ENCODE measurements at regions not wholly inside any gene's neighbourhood (a gene's known extent, or its start where the extent isn't known, plus 50 kb on each side); places are given as distances from the start of the nearest gene placed in this dataset.

DNA sequence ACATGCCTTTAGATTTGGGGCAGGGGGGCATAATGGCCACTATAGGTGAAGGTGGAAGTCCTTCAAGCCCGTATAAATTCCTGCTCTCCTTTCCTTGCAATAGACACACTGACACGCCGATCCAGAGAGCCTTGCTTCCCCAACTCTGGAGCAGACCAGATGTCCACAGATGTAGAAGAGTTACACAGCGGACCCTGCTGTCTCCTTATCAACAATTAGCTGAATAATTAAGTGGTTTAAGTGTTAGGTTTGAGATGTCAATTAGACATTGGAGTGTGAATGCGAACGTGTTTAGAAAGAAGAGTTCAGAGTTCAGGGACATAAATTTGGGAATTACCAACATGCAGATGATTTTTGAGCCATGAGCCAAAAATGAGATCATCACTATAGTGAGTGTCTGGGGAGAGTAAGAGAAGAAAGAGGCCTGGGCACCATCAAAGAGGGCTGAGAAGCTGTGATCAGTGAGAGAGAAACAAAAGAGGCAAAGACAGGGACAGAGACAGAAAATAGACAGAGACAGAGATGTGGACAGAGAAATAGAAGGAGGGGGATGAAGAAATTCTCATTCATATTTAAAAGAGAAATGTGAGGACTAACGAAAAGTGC, 734.4 kb upstream of the ADAMTS16 start (continued):
- TF ChIP-seq, protein P1, sequence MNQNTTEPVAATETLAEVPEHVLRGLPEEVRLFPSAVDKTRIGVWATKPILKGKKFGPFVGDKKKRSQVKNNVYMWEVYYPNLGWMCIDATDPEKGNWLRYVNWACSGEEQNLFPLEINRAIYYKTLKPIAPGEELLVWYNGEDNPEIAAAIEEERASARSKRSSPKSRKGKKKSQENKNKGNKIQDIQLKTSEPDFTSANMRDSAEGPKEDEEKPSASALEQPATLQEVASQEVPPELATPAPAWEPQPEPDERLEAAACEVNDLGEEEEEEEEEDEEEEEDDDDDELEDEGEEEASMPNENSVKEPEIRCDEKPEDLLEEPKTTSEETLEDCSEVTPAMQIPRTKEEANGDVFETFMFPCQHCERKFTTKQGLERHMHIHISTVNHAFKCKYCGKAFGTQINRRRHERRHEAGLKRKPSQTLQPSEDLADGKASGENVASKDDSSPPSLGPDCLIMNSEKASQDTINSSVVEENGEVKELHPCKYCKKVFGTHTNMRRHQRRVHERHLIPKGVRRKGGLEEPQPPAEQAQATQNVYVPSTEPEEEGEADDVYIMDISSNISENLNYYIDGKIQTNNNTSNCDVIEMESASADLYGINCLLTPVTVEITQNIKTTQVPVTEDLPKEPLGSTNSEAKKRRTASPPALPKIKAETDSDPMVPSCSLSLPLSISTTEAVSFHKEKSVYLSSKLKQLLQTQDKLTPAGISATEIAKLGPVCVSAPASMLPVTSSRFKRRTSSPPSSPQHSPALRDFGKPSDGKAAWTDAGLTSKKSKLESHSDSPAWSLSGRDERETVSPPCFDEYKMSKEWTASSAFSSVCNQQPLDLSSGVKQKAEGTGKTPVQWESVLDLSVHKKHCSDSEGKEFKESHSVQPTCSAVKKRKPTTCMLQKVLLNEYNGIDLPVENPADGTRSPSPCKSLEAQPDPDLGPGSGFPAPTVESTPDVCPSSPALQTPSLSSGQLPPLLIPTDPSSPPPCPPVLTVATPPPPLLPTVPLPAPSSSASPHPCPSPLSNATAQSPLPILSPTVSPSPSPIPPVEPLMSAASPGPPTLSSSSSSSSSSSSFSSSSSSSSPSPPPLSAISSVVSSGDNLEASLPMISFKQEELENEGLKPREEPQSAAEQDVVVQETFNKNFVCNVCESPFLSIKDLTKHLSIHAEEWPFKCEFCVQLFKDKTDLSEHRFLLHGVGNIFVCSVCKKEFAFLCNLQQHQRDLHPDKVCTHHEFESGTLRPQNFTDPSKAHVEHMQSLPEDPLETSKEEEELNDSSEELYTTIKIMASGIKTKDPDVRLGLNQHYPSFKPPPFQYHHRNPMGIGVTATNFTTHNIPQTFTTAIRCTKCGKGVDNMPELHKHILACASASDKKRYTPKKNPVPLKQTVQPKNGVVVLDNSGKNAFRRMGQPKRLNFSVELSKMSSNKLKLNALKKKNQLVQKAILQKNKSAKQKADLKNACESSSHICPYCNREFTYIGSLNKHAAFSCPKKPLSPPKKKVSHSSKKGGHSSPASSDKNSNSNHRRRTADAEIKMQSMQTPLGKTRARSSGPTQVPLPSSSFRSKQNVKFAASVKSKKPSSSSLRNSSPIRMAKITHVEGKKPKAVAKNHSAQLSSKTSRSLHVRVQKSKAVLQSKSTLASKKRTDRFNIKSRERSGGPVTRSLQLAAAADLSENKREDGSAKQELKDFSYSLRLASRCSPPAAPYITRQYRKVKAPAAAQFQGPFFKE (tag by site-specific recombination; IDR thresholded peaks at IDR 0.05; ENCODE audit: borderline replicate concordance), result no peak
- TF ChIP-seq ZEB2 (tag by site-specific recombination; IDR thresholded peaks at IDR 0.05) (no peak), FEZF1 (tag by site-specific recombination; IDR thresholded peaks at IDR 0.05) (no peak)
- TF ChIP-seq, protein P2, sequence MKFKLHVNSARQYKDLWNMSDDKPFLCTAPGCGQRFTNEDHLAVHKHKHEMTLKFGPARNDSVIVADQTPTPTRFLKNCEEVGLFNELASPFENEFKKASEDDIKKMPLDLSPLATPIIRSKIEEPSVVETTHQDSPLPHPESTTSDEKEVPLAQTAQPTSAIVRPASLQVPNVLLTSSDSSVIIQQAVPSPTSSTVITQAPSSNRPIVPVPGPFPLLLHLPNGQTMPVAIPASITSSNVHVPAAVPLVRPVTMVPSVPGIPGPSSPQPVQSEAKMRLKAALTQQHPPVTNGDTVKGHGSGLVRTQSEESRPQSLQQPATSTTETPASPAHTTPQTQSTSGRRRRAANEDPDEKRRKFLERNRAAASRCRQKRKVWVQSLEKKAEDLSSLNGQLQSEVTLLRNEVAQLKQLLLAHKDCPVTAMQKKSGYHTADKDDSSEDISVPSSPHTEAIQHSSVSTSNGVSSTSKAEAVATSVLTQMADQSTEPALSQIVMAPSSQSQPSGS (tag by site-specific recombination; IDR thresholded peaks at IDR 0.05; ENCODE audit: low read depth), result no peak

DNA sequence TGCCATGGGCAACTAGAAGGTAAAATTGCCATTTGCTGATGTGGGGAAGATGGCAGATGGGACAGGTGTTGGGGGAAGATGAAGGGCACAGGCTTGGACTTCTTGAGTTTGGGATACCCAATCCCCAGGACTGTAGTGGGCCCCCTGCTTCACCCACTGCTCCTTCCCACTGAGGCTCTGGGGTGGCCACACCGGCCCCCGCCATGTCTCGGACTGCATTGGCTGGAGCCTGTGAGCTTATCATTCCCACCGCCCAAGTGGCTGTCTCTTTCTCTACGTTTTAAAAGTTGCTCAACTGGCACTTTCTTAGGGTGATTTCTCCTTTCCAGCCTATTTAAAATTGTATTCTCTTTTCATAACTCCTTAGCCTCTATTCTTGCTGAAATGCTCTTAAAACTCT, 730.0 kb upstream of the ADAMTS16 start:
- Histone ChIP-seq H3K9me3 (ENCODE audit: control insufficient read depth, insufficient read depth, low read depth, low read length) (no peaks in the 10 kb centered on the region), H3K36me3 (ENCODE audit: control insufficient read depth in 2 of 2, insufficient read depth in 1 of 2, low read length in 2 of 2) (no peaks in the 10 kb centered on the region), H3K27ac (ENCODE audit: extremely low read depth, low read depth, low read length) (no peak overlapping the region), H3K4me3 (ENCODE audit: low read depth, low read length) (no peak overlapping the region), H3K4me1 (ENCODE audit: control insufficient read depth, insufficient read depth, low read length) (no peaks in the 10 kb centered on the region)
- ChIA-PET POLR2A (no interaction called here), CTCF (no interaction called here)
- TF ChIP-seq ZNF114 (tag by site-specific recombination; IDR thresholded peaks at IDR 0.05) (no peak), ZNF24 (tag by site-specific recombination; IDR thresholded peaks at IDR 0.05) (no peak), ZNF660 (tag by site-specific recombination; IDR thresholded peaks at IDR 0.05) (no peak), ZNF19 (tag by site-specific recombination; IDR thresholded peaks at IDR 0.05; ENCODE audit: low read depth) (no peak), KLF8 (tag by site-specific recombination; IDR thresholded peaks at IDR 0.05) (no peak), ZNF473 (tag by site-specific recombination; IDR thresholded peaks at IDR 0.05) (no peak), ZNF132 (tag by site-specific recombination; IDR thresholded peaks at IDR 0.05; ENCODE audit: borderline replicate concordance) (no peak), ZNF341 (tag by site-specific recombination; IDR thresholded peaks at IDR 0.05; ENCODE audit: low read depth) (no peak), ZNF707 (tag by site-specific recombination; IDR thresholded peaks at IDR 0.05) (no peak)
- TF ChIP-seq, protein P3, sequence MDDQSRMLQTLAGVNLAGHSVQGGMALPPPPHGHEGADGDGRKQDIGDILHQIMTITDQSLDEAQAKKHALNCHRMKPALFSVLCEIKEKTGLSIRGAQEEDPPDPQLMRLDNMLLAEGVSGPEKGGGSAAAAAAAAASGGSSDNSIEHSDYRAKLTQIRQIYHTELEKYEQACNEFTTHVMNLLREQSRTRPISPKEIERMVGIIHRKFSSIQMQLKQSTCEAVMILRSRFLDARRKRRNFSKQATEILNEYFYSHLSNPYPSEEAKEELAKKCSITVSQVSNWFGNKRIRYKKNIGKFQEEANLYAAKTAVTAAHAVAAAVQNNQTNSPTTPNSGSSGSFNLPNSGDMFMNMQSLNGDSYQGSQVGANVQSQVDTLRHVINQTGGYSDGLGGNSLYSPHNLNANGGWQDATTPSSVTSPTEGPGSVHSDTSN (CRISPR knock-in tag; IDR thresholded peaks at IDR 0.05), result no peak
- TF ChIP-seq, protein P4, sequence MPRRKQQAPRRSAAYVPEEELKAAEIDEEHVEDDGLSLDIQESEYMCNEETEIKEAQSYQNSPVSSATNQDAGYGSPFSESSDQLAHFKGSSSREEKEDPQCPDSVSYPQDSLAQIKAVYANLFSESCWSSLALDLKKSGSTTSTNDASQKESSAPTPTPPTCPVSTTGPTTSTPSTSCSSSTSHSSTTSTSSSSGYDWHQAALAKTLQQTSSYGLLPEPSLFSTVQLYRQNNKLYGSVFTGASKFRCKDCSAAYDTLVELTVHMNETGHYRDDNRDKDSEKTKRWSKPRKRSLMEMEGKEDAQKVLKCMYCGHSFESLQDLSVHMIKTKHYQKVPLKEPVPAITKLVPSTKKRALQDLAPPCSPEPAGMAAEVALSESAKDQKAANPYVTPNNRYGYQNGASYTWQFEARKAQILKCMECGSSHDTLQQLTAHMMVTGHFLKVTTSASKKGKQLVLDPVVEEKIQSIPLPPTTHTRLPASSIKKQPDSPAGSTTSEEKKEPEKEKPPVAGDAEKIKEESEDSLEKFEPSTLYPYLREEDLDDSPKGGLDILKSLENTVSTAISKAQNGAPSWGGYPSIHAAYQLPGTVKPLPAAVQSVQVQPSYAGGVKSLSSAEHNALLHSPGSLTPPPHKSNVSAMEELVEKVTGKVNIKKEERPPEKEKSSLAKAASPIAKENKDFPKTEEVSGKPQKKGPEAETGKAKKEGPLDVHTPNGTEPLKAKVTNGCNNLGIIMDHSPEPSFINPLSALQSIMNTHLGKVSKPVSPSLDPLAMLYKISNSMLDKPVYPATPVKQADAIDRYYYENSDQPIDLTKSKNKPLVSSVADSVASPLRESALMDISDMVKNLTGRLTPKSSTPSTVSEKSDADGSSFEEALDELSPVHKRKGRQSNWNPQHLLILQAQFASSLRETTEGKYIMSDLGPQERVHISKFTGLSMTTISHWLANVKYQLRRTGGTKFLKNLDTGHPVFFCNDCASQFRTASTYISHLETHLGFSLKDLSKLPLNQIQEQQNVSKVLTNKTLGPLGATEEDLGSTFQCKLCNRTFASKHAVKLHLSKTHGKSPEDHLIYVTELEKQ (tag by site-specific recombination; IDR thresholded peaks at IDR 0.05; ENCODE audit: borderline replicate concordance), result no peak
- TF ChIP-seq, protein P2 (tag by site-specific recombination; IDR thresholded peaks at IDR 0.05; ENCODE audit: low read depth), result no peak
